ENCODE measurements at regions not wholly inside any gene's neighbourhood (a gene's known extent, or its start where the extent isn't known, plus 50 kb on each side); places are given as distances from the start of the nearest gene placed in this dataset.
"Not testable (repeated sequence)": the region's sequence is repeated elsewhere in the genome, so short reads cannot be mapped to it uniquely, and the experiment has no call there.

DNA sequence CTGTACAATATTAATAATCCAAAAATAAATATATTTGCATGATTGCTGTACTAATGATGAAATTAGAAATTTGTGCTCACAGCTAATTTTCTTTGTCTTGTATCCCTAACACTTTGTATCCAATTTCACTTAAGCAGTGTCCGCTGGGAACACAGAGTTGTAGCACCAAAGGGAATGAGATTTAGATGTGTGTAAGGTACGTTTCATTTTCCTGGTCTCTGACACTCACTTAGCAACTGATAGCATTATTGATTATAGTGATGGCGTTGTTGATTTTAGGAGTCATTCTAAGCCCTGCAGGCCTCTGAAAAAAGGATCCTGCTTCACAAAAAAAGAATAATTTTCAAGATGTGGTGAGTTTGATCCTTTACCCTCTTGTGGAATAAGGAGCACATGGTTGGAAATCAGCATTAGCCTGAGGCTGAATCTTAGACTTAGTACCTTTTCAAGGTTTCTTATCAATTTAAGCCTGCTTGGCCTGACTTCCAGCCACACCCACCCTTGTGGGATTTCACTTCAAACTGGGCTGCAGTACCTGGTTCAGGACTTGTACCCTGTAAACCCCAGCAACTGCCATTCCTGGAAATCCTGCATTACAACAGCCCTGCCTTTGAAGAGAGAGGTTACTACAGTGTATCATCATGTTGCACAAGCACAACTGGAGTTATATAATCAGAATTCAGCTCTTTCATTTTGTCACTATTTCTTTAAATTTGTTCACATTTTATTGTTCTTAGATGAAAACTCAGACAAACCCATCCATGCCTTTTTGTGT, 116.2 kb downstream of the RND3 start:
- DNase-seq (ENCODE audit: low read depth) = no peak

DNA sequence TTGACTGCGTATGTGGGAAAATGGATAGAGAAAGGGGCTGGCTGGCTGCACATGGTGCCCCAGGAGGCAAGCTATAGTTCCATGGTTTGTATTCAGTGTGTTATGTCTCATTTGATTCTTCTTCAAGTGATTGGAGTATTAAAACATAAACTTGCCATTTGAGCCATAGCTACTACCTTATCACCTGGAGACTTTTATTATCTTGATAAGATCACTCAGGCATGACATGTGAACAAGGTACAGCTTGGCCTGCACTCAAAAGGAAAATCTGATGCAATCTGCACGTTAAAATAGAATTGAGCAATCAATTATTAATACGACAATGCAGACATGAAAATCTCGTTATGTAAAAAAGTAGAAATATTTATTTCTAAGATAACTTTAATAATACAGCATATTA, 116.9 kb downstream of the RND3 start:
- no peak for DNase-seq (ENCODE audit: low read depth)

DNA sequence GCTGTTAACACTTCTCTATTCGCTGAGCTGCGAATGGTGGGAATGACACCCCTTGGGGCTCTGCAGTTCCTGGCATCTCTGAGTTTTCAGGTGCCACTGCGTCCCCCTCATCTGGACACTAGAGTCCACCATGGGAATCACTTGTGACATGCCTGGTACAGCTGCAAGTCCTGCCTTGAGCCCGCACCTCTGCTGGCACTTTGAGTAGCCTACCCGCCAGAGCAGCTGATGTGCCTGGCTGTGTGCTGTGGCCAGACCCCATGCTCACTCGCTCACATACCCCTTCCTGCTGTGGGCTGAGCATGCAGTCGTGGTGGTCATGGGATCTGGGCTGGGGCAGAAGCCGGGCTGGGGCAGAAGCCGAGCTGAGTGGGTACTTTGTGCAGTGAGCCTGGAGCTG, 117.6 kb downstream of the RND3 start:
- DNase-seq (ENCODE audit: low read depth) = no peak

DNA sequence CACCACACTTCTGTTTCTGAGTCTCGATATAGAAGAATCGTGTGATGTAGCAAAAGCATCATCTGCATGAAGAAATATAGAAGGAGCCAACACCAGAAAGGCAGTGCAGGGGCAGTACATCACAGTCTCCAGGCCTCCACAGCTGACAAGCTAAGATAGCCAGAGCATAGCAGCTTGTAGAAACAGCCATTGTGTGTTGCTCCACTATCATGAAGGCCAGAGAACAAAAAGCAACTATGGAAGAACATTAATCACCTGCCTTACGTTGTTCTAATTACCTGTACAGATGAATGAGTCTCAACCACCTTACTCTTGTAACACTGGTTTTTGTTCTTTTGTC, 129.0 kb downstream of the RND3 start:
- DNase-seq (ENCODE audit: low read depth) = no peak

DNA sequence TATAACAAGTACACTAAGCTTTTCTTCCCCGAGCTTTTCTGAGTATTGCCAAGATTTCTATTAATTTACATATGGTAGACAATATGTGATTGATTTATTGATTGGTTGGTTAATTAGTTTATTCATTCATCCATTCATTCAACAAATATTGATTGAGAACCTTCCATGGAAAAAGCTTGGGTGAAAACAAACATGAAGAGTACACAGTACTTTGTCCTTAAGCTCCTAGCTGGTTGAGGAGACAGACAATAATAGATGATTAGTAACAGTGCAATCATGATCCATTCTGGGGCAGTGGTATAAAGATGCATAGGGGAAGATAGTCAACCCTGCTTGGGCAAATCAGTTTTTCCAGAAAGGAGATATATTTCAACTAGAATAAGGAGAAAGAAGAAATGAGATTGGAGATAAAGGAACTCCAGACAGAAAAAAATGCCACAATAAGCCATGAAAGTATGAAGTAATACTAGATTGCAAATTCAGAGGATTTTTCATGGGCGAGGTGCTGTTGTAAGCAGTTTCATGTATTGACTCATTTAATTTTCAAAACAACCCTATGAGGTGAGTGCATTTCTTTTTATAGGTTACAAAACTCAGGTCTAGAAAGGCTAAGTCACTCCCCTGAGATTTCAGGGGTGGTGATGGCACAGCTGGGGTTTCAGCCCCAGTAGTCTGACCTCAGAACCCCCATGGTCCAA, 129.5 kb downstream of the RND3 start:
- no peak for DNase-seq (ENCODE audit: low read depth)

DNA sequence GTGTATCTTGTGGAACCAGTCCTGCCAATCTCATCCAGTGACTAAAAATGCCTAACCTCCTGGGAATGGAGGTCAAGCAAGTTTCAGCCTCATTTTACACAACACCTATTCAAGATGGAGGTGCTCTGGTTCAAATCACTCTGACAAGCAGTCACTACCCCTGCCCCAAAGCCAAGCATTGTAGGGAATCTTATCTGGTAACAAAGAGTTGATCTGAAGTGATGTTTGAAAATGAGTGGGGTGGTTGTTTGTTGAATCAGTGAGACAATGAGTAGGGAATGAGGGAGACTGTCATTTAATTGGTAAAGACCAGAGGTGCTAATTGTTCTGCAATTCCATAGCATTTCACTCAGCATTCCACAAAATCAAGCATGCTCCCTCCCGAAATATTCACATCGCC, 132.0 kb downstream of the RND3 start:
- DNase-seq (ENCODE audit: low read depth) = no peak

DNA sequence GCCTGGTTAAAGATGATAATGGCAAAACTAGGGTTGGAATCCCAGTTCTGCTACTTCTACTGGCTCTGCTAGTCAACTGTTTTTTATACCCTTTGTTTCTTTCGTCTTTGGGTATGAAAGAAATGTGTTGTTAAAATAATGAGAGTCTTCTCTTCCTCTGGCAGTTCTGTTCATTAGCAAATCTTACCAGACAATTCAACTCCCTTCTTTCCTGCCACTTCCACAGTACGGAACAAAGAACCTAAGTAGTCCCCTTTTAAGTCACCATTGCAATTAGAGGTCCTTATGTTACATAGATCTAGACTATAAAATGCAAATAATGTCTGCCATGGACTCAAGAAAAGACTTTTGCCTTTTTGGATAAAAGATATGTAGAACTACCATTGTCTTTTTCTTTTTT, 134.1 kb downstream of the RND3 start:
- no peak for DNase-seq (ENCODE audit: low read depth)

DNA sequence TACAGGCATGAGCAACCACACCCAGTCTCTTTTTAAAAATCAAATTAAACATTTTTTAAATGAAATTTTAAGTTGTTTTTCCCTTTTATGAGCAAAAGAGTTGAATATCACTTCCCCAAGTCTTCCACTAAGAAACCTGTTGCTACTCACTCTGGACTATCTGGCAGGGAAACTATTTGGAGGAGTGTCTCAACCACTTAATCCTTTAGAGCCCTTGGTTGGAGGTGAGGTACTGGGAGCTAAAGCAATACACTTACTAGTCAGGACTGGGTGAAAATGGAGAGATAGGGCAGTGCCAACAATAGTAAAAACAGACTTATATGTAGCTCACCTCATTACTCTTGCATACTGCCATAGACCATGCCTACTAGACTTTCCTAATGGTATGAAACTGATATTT, 135.5 kb downstream of the RND3 start:
- no peak for DNase-seq (ENCODE audit: low read depth)

DNA sequence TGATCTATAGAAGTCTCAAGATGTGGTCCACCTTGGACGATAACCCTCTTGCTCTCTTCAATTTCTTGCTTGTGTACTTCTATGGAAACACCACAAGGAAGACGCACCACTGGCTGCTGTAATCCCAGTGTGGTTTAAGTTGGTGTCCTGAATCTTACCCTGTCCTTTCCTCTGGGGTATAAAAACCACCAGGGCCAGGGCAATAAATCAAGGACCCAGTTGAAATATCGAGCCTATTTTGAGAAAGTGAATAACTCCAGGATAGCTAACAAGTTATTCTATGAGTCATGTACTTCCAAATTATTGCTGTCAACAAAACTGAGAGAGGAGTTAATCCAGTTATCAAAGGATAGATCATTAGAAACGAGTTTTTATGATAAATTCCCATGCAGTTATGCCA, 137.0 kb downstream of the RND3 start:
- no peak for DNase-seq (ENCODE audit: low read depth)

DNA sequence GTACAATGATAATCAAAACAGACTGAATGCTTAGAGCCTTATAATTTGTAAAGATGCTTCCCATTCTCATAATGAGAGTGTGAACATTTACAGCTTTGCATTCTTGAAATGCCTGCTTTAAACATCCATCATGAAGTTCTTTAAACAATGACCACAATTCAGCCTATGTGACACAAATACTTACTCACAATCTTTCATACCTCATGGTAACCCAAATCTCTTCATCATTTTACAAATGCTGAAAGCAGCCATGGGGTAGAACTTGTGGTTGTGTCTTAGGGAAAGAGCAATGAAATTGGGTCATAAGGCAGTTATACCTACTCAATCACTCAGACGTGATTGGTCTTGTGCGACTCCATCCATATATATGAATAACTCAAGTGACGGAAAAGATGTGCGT, 140.7 kb downstream of the RND3 start:
- no peak for DNase-seq (ENCODE audit: low read depth)

DNA sequence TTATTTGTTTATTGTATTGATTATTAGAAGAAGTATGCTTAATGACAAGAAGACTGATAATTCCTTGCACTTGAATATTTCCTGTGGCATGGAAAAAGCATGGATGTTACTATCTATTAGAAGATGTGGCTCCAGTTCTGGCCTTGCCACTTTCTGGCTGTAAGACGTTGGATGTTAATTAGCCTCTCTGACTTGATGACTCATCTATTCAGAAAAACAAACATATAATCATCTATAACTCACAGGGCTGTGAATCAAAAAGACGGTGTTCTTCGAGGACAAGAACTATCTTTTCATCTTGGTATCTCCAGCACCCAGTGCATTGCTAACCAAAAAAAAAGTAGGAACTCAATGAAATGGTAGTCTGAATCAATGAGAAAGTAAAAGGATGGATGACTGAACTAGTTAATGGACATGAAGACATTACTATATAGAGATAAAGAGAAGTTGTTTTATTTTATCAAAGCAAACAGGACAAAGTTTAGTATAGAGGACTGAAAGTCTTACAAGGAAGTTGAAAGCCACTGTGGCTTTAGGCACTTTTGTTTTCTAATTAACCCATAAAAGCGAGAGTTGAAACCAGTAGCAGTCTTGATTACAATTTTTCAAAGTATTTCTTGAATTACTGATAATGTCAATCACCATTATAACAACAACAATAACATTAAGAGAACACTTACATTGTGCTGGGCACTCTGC, 145.3 kb downstream of the RND3 start:
- no peak for DNase-seq (ENCODE audit: low read depth)

DNA sequence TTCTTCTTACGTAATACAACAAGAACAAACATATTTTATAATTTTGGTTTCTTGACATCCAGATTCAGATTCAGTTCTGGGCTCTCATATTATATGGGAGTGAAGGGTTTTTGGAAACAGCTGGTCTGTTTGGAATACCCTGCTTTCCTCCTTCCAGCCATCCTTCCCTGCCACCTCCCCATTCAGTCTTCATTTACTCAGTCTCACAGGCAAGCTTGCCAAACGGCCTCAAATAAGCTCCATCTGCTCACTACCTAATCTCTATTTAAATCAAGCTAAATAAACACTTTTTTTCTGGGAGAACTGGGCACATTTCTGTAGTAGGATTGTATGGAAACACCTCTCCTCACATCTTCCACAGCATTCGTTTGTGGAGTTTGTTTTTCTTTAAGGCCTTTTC, 147.5 kb downstream of the RND3 start:
- DNase-seq (ENCODE audit: low read depth) = no peak

DNA sequence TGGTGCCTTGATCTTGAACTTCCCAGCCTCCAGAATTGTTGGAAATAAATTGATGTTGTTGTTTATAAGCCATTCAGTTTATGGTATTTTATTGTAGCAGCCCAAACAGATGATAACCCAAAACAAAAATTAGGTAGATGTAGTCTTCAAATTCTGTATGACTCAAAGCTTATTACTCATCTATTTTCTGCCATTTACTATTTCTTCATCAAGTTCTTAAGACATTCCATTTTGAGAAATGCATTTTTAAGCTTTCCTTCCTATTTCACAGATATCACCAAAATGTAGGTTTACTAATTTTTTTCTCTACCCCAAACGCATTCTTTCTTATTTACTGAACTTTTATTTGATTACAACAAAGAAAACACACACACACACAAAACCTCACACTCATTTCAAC, 148.2 kb downstream of the RND3 start:
- no peak for DNase-seq (ENCODE audit: low read depth)

DNA sequence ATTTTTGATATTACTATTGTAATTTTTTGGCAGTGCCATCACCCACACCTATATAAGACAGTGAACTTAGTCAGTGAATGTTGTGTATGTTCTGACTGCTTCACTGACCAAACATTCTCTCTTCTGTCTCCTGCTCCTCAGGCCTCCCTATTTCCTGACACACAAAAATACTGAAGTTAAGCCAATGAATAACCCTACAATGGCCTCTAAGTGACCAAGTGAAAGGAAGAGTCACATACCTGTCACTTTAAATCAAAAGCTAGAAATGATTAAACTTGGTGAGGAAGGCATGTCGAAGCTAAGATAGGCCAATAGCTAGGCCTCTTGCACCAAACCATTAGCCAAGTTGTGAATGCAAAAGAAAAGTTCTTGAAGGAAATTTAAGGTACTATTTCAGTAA, 151.9 kb downstream of the RND3 start:
- no peak for DNase-seq (ENCODE audit: low read depth)

DNA sequence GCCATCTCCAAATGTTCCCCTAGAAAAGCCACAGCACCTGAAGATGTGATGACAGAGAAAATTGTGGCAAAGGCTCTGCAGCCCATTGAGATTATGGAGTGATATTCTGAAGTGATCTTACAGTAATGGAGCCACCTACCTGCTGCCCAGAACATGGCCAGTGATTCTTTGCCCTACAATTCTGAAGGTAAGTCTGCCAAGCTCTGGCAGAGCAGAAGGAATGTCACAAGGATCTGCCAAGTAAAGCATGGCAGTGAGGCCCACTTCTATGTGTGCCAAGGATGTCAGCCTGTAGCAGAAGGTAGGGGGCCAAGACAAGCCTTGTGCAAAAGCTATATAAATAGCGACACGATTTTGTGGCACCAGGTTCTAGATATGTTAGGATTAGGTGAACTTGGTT, 155.1 kb downstream of the RND3 start:
- no peak for DNase-seq (ENCODE audit: low read depth)

DNA sequence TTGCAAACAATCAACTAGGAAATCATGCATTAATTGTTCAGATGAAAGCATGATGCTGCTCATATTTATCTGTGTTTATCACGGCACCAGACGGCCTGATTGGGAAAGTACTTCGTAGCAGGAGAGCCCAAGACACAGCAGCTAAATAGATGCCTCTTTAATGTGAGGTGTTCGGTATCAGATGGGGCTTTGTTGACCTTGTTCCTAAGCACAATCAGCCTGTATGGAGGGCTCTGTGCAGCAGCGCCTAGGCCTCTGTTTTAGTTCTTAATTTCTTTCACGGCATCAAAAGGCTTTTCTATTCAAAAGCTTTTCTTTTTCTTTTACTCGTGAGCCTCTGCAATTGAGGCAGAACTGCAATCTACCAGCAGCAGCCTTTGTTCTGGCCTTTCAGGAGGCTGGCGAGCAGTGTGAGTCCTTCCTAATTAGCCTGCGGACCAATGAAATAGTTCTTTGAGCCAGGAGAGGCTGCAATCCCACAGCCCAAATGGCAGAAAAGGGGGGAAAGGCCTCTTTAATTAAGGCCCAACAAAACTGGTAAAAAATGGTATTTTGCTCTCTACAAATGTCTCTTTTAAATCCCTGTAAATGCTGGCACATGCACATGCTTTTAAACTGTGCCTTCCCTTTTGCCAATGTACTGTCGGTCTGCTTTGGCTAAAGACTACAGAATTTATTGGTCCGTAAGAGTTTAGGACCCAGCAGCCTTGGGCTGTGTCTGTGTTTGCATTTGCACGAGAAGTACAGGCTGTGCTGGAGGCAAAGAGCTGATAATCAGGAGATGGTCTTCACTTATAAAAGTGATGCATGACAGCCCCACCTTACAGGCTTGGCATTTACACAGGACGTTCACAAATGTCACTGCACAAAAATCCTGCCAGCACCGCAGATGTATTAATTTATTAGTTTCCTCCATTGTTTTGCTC, 159.6 kb downstream of the RND3 start:
- no peak for DNase-seq (ENCODE audit: low read depth)

DNA sequence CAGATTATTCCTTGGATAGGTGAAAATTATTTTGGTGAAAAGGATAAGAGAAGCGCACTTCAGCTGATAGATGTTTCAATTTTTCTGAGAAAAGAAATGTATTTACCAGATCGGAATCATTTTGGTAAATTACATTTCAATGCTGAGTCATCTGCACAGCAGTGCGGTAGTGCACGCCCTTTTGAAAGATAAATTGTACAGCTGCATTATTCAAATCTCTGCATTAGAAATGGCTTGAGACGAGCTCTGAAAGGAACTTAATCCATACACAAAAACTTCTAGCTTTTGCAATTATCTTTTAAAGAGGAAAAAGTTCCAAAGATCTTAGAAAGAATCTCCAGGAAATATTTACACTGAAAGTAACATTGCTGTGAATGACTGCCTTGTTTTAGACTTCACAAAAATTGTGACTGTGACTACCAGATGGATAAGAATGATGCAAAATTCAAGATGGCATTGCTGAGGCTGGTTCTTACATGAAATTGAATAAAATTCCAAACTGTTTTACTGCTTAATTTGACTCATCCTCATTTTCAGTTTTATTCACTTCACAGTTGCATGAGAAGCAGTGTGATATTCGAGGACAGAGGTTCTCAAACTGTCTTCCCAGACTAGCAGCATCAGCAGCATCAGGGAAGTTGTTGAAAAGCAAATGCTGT, 161.7 kb downstream of the RND3 start:
- no peak for DNase-seq (ENCODE audit: low read depth)

DNA sequence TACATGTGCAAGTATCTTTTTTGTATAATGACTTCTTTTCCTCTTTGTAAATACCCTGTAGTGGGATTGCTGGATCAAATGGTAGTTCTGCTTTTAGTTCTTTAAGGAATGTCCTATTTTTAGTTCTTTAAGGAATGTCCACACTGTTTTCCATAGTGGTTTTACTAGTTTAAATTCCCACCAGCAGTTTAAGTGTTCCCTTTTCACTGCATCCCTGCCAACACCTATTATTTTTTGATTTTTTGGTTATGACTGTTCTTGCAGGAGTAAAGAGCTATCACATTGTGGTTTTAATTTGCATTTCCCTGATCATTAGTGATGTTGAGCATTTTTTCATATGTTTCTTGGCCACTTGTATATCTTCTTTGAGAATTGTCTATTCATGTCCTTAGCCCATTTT, 164.4 kb downstream of the RND3 start:
- not testable (repeated sequence) for DNase-seq (ENCODE audit: low read depth)

DNA sequence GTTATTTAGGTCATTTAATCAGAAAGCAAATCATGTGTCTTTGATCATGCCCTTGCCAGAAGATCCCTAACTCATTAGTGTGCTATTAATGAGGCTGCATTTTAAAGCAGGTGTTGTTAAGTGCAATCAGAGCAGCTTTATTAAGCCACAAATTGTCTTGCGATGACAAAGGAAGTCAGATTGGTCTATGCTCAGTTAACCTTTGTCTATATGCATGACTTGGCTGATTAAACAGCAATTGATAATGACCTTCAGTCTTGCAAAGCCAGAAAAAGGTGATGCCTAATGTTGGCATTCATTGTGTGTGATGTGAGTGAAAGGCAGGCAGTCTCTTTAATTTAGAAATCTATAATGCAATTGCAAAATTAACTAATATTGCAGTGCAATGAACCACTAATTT, 166.9 kb downstream of the RND3 start:
- DNase-seq (ENCODE audit: low read depth) = no peak

DNA sequence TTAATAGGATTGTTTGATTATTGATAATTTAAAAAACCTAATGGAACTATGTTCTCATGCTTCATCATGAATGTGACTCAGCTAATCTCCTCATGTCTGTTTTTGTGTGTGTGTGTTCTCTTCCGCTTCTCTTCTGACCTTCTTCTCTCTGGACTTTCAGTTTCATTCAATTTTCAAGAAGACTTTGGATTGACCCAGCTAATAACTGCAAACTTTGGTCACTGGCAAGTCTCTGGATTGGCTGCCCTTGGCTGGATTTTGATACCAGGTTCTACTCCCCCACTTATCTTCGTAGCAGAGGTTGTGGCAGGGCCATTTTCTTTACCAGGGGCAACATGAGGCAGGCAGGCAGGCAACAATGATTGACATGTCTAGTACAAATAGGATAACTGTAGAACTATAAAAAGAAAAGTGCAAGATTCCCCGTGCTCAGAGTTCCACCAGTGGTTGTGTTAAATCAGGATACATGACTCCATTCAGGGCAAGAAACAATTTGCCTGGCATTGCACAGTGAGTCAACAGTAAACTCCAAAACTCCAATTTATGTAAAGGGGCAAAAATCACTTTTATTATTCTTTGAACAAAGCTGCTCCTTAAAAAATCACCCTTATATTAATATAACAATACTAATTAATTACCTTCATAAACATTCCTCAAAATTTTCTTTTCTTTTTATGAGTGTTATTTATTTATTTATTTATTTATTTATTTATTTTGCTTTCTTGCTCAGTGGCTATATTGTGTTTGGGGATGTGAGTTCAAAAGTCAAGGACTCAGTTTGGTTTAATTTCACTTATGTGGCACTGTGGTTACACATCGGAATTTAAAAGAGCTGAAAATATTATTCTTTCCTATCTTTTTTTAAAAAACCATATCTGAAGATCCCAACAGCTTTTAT, 167.6 kb downstream of the RND3 start:
- DNase-seq (ENCODE audit: low read depth) = no peak

DNA sequence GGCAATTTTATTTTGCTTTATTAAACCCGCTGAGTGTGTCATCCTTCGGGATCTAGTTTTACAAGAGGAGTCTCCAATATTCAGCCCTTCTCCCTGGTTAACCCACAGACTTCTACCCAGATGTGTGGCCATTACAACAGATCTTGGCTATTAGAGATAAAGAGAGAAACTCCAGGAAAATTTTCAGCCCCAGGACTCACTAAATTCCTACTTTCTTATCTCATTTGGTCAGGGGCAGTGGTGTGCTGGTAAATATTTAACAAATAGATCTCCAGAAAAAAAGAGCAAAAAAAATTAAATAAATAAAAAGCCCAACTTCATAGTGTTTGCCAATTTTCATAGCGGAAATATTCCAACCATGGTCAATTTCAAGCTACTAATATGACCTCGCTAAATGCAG, 168.4 kb downstream of the RND3 start:
- no peak for DNase-seq (ENCODE audit: low read depth)
